ENCODE measurements at regions not wholly inside any gene's neighbourhood (a gene's known extent, or its start where the extent isn't known, plus 50 kb on each side); places are given as distances from the start of the nearest gene placed in this dataset.

DNA sequence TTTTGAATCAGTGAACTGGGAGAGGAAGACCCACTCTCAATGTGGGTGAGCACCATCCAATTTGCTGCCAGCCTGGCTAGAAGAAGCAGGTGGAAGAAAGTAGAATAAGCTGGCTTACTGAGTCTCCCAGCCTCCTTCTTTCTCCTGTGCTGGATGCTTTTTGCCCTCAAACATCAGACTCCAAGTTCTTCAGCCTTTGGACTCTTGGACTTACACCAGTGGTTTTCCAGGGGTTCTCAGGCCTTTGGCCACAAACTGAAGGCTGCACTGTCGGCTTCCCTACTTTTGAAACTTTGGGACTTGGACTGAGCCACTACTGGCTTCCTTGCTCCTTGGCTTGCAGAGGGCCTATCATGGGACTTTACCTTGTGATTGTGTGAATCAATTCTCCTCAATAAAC lies 804.2 kb upstream of the SLITRK1 start:
- DNase-seq: no peak

DNA sequence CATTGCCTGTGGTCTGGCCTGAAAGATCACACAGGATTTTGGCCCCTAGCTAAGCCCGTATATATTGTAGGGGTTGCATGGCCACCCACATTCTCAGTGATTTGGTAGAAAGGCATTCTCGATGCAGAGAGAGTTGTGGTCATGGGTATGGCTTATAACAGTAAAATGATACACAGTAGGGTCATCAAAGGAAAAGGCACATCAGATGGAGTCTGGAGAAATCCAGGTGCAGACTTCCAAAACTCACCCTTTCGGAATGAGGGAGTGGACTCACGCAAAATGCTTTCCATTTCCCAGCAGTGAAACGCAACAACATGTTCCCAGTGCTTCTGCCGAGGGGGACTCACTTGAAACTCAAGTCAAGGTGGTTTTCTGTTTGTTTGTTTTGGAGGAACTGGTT lies 802.5 kb upstream of the SLITRK1 start:
- DNase-seq: no peak

GRCh38 chr13:84684048-84684662 lies 801.9 kb upstream of the SLITRK1 start:
- no peak for DNase-seq

- no peak for DNase-seq
Measured at GRCh38 chr13:84683448-84683847, 801.2 kb upstream of the SLITRK1 start.

- DNase-seq: no peak
Measured at GRCh38 chr13:84677836-84678235, 795.6 kb upstream of the SLITRK1 start.

DNA sequence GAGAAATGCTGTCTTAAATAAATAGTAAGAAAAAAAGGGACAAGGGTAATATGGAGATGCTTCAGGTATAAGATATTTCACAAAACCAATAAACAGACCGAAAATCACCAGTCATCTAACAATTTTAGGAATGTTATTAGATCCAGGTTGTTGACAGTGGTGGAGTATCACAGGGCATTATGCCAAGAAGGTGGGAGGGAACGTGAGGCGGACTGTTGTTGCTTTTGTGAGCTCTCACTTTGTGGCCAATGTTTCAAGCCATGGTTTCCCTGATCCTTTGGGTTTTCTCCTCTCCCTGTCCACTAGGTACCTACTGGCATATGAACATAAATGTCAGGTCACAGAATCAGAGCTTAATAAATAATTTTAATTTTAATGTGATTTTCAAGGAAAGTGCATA lies 790.3 kb upstream of the SLITRK1 start:
- DNase-seq: no peak

- DNase-seq: no peak
Measured at GRCh38 chr13:84670245-84670644, 788.0 kb upstream of the SLITRK1 start.

DNA sequence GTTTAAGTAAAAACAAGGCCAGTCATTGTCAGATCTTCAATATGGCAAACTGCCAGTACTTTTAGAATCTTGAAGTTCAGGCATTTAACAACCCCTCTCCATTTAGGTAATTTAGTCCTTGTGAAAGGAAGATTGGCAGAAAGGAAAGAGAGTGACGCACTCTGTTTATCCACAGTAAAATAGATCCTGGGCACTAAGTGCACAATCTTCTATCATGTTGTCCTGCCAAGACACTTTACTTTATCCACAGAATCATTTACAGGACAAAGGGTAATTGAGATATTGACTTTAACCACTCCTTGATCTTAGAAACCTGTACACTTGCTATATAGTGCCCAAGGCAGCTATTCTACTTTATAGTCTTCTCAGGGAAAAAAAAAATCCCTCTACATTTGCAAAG lies 786.4 kb upstream of the SLITRK1 start:
- no peak for DNase-seq

DNA sequence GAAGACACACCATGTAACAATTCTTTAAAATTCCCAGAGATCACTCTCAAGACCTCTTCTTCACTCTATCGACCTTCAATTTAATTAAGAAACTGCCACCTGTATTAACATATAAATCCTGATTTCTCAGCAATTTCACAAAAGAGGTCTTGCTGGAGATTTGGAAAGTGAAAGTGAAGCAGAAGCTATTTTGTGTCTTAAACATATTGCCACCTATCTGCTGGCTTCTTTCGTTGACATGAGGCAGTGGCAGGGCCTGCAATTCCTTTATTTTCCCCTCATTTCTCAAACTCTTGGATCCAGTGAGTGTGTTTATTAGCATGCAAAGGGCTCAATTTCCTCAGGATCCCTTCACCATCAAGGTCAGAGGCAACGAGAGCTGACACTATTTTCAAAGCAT lies 780.2 kb upstream of the SLITRK1 start:
- no peak for DNase-seq

DNA sequence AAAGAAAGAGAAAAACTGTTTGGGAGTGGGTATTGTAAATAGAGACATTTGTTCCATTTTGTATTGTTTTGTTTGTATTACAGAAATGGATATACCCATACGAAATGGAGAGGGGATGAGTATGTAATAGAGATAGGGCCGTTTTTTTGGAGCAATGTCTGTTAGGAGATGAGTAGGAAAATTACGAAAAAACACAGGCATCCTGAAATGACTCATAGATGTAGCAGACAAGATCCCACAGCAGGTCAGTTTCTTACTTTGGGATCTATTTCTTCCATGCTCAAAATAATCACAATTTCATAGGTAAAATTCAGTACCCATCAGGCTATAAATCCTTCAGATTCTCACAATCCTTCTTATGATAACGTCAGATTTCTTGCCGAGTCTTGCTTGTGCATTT lies 779.4 kb upstream of the SLITRK1 start:
- no peak for DNase-seq

DNA sequence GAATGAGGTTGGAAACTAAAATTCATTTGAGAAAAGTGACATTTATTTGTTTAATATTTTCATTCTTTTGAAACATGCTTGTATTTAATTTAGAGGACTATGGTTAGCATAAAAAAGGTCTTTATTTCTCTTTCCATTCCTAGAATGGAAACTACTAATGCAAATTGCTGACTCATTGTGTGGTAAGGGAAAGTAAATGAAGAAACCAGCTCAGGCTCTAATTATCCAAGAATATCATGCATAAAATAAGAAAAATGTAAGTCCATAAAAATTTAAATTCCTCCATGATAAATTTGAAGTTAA lies 777.0 kb upstream of the SLITRK1 start:
- no peak for DNase-seq

- no peak for DNase-seq
Measured at GRCh38 chr13:84658491-84659358, 776.5 kb upstream of the SLITRK1 start.

DNA sequence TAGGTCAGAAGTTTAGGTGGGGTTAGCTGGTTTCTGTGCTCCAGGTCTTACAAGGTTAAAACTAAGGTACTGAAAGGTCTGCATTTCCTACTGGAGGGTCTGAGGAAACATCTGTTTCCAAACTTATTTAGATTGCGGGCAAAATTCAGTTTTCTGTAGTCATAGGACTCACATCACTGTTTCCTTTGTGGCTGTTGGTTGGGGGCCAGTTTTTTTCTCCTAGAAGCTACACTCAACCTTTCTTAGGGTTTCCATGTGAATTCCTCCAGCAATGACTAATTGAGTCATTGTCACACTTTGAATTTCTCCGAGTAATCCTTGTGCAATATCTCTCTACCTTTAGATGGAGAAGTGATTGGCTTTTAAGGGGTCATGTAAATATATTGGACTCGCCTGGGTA lies 773.4 kb upstream of the SLITRK1 start:
- no peak for DNase-seq

- no peak for DNase-seq
Measured at GRCh38 chr13:84654654-84655275, 772.5 kb upstream of the SLITRK1 start.

GRCh38 chr13:84653915-84654534 lies 771.8 kb upstream of the SLITRK1 start:
- no peak for DNase-seq

GRCh38 chr13:84651705-84652104 lies 769.4 kb upstream of the SLITRK1 start:
- DNase-seq: no peak

GRCh38 chr13:84651288-84651687 lies 769.0 kb upstream of the SLITRK1 start:
- no peak for DNase-seq

- DNase-seq: no peak
Measured at GRCh38 chr13:84649853-84650252, 767.6 kb upstream of the SLITRK1 start.

DNA sequence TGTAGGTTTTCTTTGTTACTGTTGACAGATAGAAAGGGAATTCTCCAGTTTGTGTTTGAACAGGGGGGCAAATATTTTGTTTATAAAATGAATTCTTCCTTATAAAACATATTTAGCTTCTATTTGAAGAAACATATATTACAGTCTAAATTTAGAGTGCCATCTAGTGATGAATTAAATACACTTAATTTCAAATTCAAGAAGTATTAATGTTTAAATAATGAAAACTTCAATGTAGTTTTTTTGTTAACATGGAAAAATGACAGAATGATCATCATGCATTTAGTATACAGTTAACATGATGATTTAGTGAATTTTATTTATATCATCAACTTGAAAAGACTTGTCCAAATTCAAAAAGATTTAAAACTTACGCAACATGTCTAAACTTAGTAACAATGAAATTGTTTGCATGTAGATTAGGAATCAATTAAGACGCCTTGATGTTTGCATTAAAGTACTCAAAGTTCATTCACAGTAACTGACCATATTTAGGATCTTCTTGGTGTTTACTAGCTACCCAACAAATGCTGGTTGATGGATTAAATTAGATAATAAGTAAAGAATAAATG lies 765.9 kb upstream of the SLITRK1 start:
- no peak for DNase-seq

GRCh38 chr13:84646957-84647356 lies 764.7 kb upstream of the SLITRK1 start:
- DNase-seq: no peak

DNA sequence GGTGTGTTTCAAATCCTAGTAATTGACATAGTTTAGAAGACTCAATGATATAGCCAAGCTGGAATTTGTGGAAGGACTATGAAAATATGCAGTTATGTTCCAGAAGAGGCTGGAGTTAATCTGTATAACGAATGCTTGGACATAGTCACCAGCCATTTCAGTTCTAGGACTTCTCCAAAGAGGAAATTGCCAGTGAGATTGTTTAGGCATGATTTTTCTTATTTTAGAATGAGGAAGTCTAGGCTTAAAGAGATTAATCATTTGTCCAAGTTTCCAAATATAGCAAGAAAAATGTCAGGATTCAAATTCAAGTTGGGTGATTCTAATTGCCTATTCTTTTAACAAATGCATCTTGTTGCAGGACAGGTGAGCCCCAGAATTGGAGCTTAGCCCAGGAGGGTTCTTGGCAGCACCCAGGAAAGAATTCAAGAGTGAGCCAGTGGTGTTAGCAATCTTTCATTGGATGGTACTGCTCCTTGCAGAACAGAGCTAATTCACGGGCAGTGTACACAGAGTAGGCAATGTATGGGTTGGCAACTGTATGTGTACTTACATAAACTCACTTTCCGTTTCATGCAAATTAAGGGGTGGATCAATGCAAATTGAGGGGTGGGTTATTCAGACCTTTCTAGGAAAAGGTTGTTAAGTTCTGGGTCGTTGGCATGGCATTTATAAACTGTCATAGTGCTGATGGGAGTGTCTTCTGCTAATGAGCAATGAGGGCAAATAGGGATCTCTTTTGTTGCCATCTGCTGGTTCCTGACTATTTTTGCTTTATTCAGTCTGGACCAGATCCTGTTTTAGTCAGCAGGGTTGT lies 763.1 kb upstream of the SLITRK1 start:
- DNase-seq: no peak

- no peak for DNase-seq
Measured at GRCh38 chr13:84641491-84641890, 759.2 kb upstream of the SLITRK1 start.

DNA sequence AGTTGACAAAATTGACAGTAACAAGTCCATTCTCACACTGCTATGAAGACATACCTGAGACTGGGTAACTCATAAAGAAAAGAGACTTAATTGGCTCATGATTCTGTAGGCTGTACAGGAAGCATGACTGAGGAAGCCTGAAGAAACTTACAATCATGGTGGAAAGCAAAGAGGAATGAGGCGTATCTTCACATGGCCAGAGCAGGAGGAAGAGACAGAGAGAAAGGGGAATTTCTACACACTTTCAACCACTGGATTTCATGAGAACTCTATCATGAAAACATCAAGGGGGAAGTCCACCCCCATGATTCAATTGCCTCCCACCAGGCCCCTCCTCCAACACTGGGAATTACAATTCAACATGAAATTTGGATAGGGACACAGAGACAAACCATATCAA lies 758.4 kb upstream of the SLITRK1 start:
- no peak for DNase-seq
